Bone marrow (tissue), 2 donors: ENCODE measurements at regions not wholly inside any gene's neighbourhood (a gene's known extent, or its start where the extent isn't known, plus 50 kb on each side); places are given as distances from the start of the nearest gene placed in this dataset.
"Not testable (repeated sequence)": the region's sequence is repeated elsewhere in the genome, so short reads cannot be mapped to it uniquely, and the experiment has no call there.

Source experiments
- DNase-seq, 2 donors: peaks; one replicate each; lab custom pipeline; 2025; lab: John Stamatoyannopoulos, UW

DNA sequence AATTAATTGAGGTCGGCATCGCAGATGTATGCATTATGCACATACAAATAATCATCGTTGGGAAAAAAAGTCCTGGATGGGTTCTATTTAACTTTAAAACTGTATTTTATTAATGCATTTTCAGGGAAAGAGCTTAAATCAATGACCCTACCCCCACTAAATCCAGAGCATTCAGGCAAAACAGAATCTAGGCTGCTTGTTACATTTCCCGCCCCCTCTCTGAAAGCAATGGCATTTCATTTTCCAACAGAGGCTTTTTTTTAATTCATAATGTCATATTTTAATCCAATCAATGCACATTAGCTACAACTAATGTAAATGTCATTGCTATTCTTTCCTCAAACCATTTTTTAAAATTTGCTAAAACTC lies 117.4 kb upstream of the GRIA1 start:
- no peak for DNase-seq

DNA sequence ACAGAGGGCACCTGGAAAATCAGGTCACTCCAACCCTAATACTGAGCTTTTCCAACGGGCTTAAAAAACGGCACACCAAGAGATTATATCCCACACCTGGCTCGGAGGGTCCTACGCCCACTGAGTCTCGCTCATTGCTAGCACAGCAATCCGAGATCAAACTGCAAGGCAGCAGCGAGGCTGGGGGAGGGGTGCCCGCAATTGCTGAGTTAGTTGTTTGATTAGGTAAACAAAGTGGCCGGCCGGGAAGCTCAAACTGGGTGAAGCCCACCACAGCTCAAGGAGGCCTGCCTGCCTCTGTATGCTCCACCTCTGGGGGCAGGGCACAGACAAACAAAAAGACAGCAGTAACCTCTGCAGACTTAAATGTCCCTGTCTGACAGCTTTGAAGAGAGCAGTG lies 108.8 kb upstream of the GRIA1 start:
- DNase-seq = not testable (repeated sequence)

GRCh38 chr5:153390569-153390968 lies 99.9 kb upstream of the GRIA1 start:
- no peak for DNase-seq

DNA sequence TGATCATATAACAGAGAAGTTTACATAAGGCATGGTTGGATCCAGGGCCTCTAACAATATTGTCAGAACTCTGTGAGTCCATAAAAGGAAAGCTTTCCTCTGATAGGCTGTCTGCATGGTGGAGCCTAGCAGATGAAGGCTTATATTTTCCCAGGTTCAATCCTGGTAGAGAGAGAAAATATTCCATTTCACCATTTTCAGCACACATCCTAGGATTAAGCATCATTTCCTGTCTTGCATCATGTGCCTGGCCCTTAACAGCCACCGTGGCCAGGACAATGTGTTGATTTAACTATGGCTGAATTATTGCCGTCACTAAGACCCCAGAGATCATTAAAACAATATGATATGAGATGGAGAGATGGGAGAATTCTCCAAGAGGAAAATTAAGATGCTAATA lies 90.9 kb upstream of the GRIA1 start:
- DNase-seq = no peak

- no peak for DNase-seq
Observed at GRCh38 chr5:153400931-153401330, 89.5 kb upstream of the GRIA1 start.

- DNase-seq = no peak
Observed at GRCh38 chr5:153402550-153402949, 87.9 kb upstream of the GRIA1 start.

- no peak for DNase-seq
Observed at GRCh38 chr5:153403470-153403869, 87.0 kb upstream of the GRIA1 start.

- DNase-seq = no peak
Observed at GRCh38 chr5:153404747-153405146, 85.7 kb upstream of the GRIA1 start.

- no peak for DNase-seq
Observed at GRCh38 chr5:153421676-153422075, 68.8 kb upstream of the GRIA1 start.

DNA sequence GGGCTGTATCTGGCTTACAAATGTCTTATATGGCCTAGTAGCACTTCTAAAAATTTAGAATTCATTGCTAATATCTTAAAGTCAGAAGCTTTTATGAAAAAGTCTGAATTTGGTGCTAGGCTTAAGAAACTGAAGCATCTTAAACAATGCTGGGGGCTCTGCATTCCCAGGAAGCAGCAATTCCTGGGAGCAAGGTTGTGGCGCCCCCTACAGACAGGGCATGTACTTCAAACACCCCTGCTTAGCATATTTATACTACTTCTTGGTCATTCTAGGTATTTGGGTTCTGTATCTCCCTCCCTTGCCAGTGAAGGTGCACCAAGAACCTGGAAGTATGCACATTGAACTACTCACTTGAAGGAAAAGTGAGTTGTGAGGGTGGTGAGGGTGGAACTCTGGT lies 64.6 kb upstream of the GRIA1 start:
- DNase-seq = no peak

- no peak for DNase-seq
Observed at GRCh38 chr5:153429761-153430380, 60.6 kb upstream of the GRIA1 start.

DNA sequence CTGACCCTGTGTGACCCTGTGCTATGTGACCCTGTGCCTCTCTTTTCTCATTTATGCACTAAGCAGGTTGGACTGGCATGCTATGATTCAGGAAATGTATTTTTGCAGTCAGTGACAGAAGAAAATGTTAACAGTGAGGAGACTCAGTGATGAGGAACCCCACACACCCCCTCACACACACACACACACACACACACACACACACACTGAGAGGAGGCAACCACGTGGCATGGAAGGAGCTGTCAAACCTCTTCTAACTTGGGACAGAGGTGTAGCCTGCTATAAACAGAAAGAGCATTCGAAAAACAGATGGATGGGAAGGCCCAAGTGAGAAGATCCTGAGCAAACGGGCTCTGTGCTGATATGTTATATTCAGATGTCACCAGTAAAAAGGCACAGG lies 57.9 kb upstream of the GRIA1 start:
- DNase-seq = no peak

- DNase-seq = no peak
Observed at GRCh38 chr5:153437251-153437650, 53.2 kb upstream of the GRIA1 start.

GRCh38 chr5:153439130-153439529 lies 51.3 kb upstream of the GRIA1 start:
- no peak for DNase-seq
